Panc1 (cell line): ENCODE measurements at regions not wholly inside any gene's neighbourhood (a gene's known extent, or its start where the extent isn't known, plus 50 kb on each side); places are given as distances from the start of the nearest gene placed in this dataset.

ENCODE experiments used
- ATAC-seq: fragments of 200-7000 bp; cut with Tn5 transposase; 2 replicates; pipeline ENCODE4 v1.9.1; 2020; ENCODE audit warnings: mild to moderate bottlenecking, moderate library complexity
- BruUV-seq: library from RNA; stranded (reverse); fragments of 400-500 nt; replicated peaks from 2 replicates; lab custom pipeline; 2021; lab: Mats Ljungman, UMichigan
- CTCF ChIA-PET: fragments of 300-600 bp; sonication (Branson Sonifier 250); formaldehyde crosslinking; loops from one replicate; lab custom pipeline; 2022; ENCODE audit warnings: antibody characterized with exemption; lab: Charles Lee
- POLR2A ChIA-PET: fragments of 300-600 bp; sonication (Branson Sonifier 250); formaldehyde crosslinking; loops from one replicate; lab custom pipeline; 2022; ENCODE audit warnings: antibody characterized with exemption; lab: Charles Lee
- DNase-seq: peaks from one replicate; pipeline ENCODE4 v3.0.0-alpha.2; 2010; ENCODE audit warnings: low read depth, low spot score
- H3K27ac ChIP-seq: 2 replicates; pipeline ENCODE4 v1.5.1; 2011; ENCODE audit warnings: mild to moderate bottlenecking, low read length, inconsistent platforms
- H3K27me3 ChIP-seq: fragments of 200-500 bp; sonication (Bioruptor generic); 2 replicates; pipeline ENCODE4 v1.6.0; 2014; ENCODE audit warnings: low read length, inconsistent platforms; ENCODE audit not compliant: control insufficient read depth, insufficient read depth
- H3K36me3 ChIP-seq: fragments of 200-500 bp; sonication (Bioruptor generic); 2 replicates; pipeline ENCODE4 v1.5.1; 2014; ENCODE audit warnings: inconsistent platforms, mild to moderate bottlenecking, low read length, moderate library complexity; ENCODE audit not compliant: control insufficient read depth, insufficient read depth
- H3K4me1 ChIP-seq: 2 replicates; pipeline ENCODE4 v1.5.1; 2011; ENCODE audit warnings: inconsistent platforms, mild to moderate bottlenecking, low read length, moderate library complexity; ENCODE audit not compliant: control insufficient read depth, insufficient read depth
- H3K4me3 ChIP-seq, 2 experiments: 2 replicates each; pipeline ENCODE4 v1.5.1; 2011 to 2012; ENCODE audit warnings: low read depth in 2 of 2, low read length in 2 of 2, mild to moderate bottlenecking in 2 of 2, inconsistent platforms in 1 of 2, moderate library complexity in 1 of 2
- H3K9me3 ChIP-seq: fragments of 200-500 bp; sonication (Bioruptor generic); 2 replicates; pipeline ENCODE4 v1.5.1; 2014; ENCODE audit warnings: low read depth, mild to moderate bottlenecking, inconsistent platforms, low read length, moderate library complexity; ENCODE audit not compliant: control insufficient read depth, insufficient read depth
- POLR2AphosphoS5 ChIP-seq: IDR thresholded peaks from 2 replicates; pipeline ENCODE4 v1.6.1; 2012; ENCODE audit warnings: mild to moderate bottlenecking, low read depth, low read length, moderate library complexity
- SIN3A ChIP-seq: IDR thresholded peaks from 2 replicates; pipeline ENCODE4 v1.6.1; 2012; ENCODE audit warnings: low read depth, mild to moderate bottlenecking, low read length, moderate library complexity, borderline replicate concordance; ENCODE audit not compliant: insufficient read depth
- TCF7L2 ChIP-seq: IDR thresholded peaks from 2 replicates; pipeline ENCODE4 v1.6.1; 2011; ENCODE audit warnings: mild to moderate bottlenecking, low read depth, low read length, inconsistent platforms
- in situ Hi-C: cut with HindIII; loops from 2 replicates; pipeline ENCODE4 v1.10.0; 2016; ENCODE audit warnings: low sequenced_read_pairs, low pct_unique_long_range_greater_than_20kb
- intact Hi-C: fragments of 100-400 bp; cut with micrococcal nuclease; formaldehyde crosslinking; loops from one replicate; pipeline ENCODE4 v1.10.0; 2022; ENCODE audit not compliant: unreplicated experiment
- TF ChIP-seq, protein P1 (sequence below): fragments of 450-650 bp; IDR thresholded peaks from 2 replicates; pipeline ENCODE4 v1.5.1; 2017; ENCODE audit warnings: mild to moderate bottlenecking
- TF ChIP-seq, protein P2 (sequence below), 2 experiments: IDR thresholded peaks; 2 replicates each; pipeline ENCODE4 v1.6.1; 2011 to 2012; ENCODE audit warnings: low read depth in 2 of 2, control low read depth in 1 of 2, low read length in 1 of 2, mild to moderate bottlenecking in 1 of 2, moderate library complexity in 1 of 2; ENCODE audit not compliant: insufficient read depth in 1 of 2

DNA sequence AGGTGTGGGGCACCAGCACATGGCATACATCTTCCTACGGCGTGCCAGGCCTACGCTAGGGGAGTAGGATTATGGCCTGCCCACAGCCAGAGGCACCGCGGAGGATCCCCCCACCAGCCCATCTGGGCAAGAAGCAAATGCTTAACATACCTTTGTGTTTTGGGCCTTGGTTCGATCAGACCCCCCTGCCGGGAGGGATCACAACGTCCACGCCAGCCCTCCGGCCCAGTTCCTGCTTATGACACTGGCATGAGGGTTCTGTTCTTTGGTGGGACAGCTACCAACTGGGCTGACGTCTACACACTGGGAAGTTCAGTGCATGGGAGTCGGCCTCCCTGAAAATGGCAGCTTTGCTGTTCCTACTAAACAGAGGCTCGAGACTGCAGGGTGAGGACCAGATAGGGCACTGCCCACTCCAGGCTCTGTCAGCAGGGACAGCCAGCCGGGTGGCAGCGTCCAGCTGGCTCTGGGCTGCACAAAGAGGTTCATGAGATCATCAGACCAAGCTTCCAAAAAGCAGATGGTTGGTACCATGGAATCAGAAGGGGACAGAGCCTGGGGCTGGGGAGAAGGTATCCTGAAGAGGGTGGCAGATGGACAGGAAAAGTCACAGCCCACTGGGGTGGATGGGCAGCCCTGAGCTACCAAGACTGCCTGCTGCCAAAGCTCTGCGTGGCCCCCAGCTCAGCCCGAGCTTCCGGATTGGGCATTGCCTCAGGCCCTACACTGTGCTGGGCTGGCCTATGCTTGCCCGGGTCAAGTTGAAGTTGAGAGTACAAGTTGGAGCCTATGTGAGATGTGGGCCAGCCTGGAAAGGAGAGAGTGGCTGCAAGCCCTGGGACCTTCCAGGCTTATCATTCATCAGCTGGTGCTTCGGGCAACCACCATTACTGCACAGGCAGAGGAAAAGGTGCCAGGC lies 61.7 kb upstream of the TEX51 start:
- CTCF ChIA-PET: interaction anchor here (1.0 kb wide), 1 partner anchor 135 kb away, joined by 3 read pairs; no protein-coding TSS in a partner anchor
- Histone ChIP-seq H3K4me1 (no peaks in the 10 kb centered on the region), H3K4me3 (no peak overlapping the region), H3K9me3 (no peaks in the 10 kb centered on the region), H3K27ac (no peak overlapping the region), H3K27me3 (no peaks in the 10 kb centered on the region; the same call in 1 of the 2 replicates), H3K36me3 (no peaks in the 10 kb centered on the region)
- no peak for TF ChIP-seq TCF7L2
- TF ChIP-seq POLR2AphosphoS5: no peak
- no TSS peak for BruUV-seq
- intact Hi-C loops: no loop called here
- POLR2A ChIA-PET: no interaction called here
- in situ Hi-C loops: no loop called here
- ATAC-seq: no peak
- DNase-seq: no peak

DNA sequence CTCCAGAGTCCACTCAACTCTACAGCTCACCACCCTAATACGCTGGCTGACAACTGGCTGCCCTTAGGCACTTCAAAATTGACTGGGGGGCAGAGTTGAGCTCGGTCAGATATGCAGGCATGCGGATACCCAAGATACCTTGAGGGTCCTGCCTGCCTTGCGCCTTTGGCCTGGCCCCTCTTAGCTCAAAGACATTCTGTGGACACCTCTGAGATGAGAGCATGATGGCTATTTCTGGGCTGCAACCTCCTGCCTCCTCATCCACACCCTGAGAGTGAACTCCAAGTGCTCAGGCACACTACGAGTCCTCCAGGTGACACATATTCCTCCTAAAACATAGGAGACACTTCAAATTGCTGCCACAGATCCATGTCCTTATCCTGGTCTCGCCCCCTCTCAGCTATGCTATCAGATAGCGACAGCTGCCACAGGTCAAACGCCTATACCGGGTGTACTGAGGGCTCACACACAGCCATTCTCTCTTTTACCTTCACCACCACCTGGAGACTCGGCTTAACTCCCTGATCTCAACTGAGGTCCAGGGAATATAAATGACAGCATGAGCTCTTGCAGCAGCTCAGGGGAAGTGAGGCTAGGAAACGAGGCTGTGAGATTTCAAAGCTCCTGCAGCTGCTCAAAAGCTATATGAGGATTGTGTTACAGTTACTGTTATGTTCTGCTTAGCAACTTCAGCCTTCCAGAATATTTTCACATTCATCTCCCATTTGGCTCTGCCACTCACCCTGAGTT lies 60.5 kb upstream of the TEX51 start:
- ATAC-seq (no peak), DNase-seq (no peak)
- H3K27me3 ChIP-seq: no peaks in the 10 kb centered on the region; the same call in 1 of the 2 replicates
- POLR2A ChIA-PET: no interaction called here
- no peaks in the 10 kb centered on the region for H3K9me3 ChIP-seq
- no peak for TF ChIP-seq POLR2AphosphoS5
- TF ChIP-seq, protein P1, sequence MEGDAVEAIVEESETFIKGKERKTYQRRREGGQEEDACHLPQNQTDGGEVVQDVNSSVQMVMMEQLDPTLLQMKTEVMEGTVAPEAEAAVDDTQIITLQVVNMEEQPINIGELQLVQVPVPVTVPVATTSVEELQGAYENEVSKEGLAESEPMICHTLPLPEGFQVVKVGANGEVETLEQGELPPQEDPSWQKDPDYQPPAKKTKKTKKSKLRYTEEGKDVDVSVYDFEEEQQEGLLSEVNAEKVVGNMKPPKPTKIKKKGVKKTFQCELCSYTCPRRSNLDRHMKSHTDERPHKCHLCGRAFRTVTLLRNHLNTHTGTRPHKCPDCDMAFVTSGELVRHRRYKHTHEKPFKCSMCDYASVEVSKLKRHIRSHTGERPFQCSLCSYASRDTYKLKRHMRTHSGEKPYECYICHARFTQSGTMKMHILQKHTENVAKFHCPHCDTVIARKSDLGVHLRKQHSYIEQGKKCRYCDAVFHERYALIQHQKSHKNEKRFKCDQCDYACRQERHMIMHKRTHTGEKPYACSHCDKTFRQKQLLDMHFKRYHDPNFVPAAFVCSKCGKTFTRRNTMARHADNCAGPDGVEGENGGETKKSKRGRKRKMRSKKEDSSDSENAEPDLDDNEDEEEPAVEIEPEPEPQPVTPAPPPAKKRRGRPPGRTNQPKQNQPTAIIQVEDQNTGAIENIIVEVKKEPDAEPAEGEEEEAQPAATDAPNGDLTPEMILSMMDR: no peak
- TF ChIP-seq, protein P2, sequence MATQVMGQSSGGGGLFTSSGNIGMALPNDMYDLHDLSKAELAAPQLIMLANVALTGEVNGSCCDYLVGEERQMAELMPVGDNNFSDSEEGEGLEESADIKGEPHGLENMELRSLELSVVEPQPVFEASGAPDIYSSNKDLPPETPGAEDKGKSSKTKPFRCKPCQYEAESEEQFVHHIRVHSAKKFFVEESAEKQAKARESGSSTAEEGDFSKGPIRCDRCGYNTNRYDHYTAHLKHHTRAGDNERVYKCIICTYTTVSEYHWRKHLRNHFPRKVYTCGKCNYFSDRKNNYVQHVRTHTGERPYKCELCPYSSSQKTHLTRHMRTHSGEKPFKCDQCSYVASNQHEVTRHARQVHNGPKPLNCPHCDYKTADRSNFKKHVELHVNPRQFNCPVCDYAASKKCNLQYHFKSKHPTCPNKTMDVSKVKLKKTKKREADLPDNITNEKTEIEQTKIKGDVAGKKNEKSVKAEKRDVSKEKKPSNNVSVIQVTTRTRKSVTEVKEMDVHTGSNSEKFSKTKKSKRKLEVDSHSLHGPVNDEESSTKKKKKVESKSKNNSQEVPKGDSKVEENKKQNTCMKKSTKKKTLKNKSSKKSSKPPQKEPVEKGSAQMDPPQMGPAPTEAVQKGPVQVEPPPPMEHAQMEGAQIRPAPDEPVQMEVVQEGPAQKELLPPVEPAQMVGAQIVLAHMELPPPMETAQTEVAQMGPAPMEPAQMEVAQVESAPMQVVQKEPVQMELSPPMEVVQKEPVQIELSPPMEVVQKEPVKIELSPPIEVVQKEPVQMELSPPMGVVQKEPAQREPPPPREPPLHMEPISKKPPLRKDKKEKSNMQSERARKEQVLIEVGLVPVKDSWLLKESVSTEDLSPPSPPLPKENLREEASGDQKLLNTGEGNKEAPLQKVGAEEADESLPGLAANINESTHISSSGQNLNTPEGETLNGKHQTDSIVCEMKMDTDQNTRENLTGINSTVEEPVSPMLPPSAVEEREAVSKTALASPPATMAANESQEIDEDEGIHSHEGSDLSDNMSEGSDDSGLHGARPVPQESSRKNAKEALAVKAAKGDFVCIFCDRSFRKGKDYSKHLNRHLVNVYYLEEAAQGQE (IDR thresholded peaks at IDR 0.05; ENCODE audit: insufficient read depth in 1 of 2, low read depth in 2 of 2, low read length in 1 of 2): no peak
- no peak for TF ChIP-seq SIN3A
- TF ChIP-seq TCF7L2: no peak
- no peaks in the 10 kb centered on the region for H3K4me1 ChIP-seq
- BruUV-seq: no TSS peak
- in situ Hi-C loops: no loop called here
- no peaks in the 10 kb centered on the region for H3K36me3 ChIP-seq
- intact Hi-C loops: no loop called here
- no peak overlapping the region for H3K27ac ChIP-seq
- H3K4me3 ChIP-seq: no peak overlapping the region
- CTCF ChIA-PET: interaction anchor here (1.0 kb wide), 1 partner anchor 134 kb away, joined by 3 read pairs; no protein-coding TSS in a partner anchor
